NCI-H2029 (cell line): ENCODE measurements at regions not wholly inside any gene's neighbourhood (a gene's known extent, or its start where the extent isn't known, plus 50 kb on each side); places are given as distances from the start of the nearest gene placed in this dataset.

Experiments used
- DNase-seq: peaks from one replicate; lab custom pipeline; 2025; lab: John Stamatoyannopoulos, UW

GRCh38 chr4:18566970-18567799, 545.6 kb upstream of the LCORL start:
- DNase-seq: no peak

GRCh38 chr4:18559492-18559891, 537.9 kb upstream of the LCORL start:
- DNase-seq: no peak

GRCh38 chr4:18556402-18556801, 534.8 kb upstream of the LCORL start:
- no peak for DNase-seq

GRCh38 chr4:18540349-18540748, 518.8 kb upstream of the LCORL start:
- DNase-seq: no peak

- no peak for DNase-seq
These were observed 516.6 kb upstream of the LCORL start for GRCh38 chr4:18538121-18538520.

- DNase-seq: no peak
These were observed 514.9 kb upstream of the LCORL start for GRCh38 chr4:18536428-18536827.

GRCh38 chr4:18535948-18536347, 514.4 kb upstream of the LCORL start:
- DNase-seq: no peak

GRCh38 chr4:18533262-18533775, 511.8 kb upstream of the LCORL start:
- no peak for DNase-seq

- DNase-seq: no peak
These were observed 510.2 kb upstream of the LCORL start for GRCh38 chr4:18531731-18532130.

- DNase-seq: no peak
These were observed 507.9 kb upstream of the LCORL start for GRCh38 chr4:18529482-18529881.

- peak; percentile 23 for DNase-seq
These were observed 503.1 kb upstream of the LCORL start for GRCh38 chr4:18524667-18525066.

- DNase-seq: no peak
These were observed 496.5 kb upstream of the LCORL start for GRCh38 chr4:18518098-18518497.

- no peak for DNase-seq
These were observed 492.3 kb upstream of the LCORL start for GRCh38 chr4:18513861-18514260.

GRCh38 chr4:18512718-18513117, 491.2 kb upstream of the LCORL start:
- DNase-seq: no peak

GRCh38 chr4:18511727-18512126, 490.2 kb upstream of the LCORL start:
- no peak for DNase-seq

GRCh38 chr4:18508786-18509185, 487.2 kb upstream of the LCORL start:
- no peak for DNase-seq

- DNase-seq: no peak
These were observed 459.4 kb upstream of the LCORL start for GRCh38 chr4:18480928-18481327.

- DNase-seq: no peak
These were observed 458.8 kb upstream of the LCORL start for GRCh38 chr4:18480342-18480741.

GRCh38 chr4:18479825-18480224, 458.3 kb upstream of the LCORL start:
- no peak for DNase-seq

GRCh38 chr4:18463987-18464559, 442.5 kb upstream of the LCORL start:
- DNase-seq: peak; percentile 16

- no peak for DNase-seq
These were observed 436.9 kb upstream of the LCORL start for GRCh38 chr4:18458465-18458864.

- no peak for DNase-seq
These were observed 432.8 kb upstream of the LCORL start for GRCh38 chr4:18454349-18454748.

GRCh38 chr4:18445110-18445509, 423.6 kb upstream of the LCORL start:
- no peak for DNase-seq

GRCh38 chr4:18444206-18444605, 422.7 kb upstream of the LCORL start:
- no peak for DNase-seq
